Non-pigmented ciliary epithelial cell (primary cell): ENCODE measurements at regions not wholly inside any gene's neighbourhood (a gene's known extent, or its start where the extent isn't known, plus 50 kb on each side); places are given as distances from the start of the nearest gene placed in this dataset.

Source experiments
- DNase-seq: peaks from one replicate; pipeline ENCODE4 v3.0.0-alpha.2; 2010; ENCODE audit warnings: low read depth

DNA sequence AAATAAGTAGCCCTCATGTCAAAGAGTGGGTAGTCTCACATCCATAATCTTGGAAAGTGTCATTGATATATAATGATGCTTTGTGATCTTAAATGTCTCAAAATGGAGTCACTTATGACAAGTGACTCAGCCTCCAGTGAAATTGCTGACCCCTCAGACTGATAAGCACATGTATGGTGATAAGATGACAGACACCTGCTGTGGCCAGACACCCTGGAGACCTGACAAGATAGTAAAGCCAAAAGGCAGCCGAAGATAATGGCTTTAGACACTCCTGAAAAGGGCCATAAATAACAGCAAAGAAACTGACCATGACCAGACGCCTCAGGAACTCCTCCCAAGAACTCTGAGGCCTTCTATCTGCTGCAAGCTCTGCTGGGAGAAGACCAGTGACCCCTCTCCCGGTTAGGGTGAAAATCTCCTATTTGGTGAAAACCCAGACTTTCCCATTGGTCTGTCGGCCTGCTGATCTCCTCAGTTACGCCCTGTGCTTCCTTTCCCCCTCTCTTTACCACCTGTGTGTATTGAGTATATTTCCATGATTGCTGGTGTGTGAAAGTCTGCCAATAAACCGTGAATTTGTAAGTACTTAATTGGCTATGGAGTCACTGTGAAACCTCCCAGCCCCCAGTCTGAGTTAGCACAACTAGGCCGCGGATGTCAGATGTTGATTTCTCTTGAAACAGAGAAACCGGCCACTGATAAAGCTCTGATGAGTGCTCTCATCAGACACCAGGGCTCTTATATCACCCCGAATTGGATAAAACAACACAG is 226.7 kb upstream of the MYOCD start:
- DNase-seq = no peak

DNA sequence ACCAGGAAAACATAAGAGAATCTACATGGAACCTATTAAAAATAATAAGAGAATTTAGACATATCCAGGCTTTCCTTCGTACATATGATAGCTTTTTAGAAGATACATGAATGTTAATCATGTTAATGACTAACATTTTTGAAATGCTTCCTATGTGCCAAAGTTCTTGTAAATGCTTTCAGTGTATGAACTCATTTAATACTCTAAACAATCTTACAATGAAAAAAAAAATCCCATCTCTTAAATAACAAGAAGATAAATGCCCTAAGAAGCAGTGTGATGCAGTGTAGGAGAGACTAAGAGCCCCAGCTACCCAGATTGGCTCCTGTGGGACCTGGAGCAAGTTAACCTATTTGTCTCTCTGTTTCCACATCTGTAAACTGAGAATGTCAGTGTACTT is 220.4 kb upstream of the MYOCD start:
- no peak for DNase-seq

DNA sequence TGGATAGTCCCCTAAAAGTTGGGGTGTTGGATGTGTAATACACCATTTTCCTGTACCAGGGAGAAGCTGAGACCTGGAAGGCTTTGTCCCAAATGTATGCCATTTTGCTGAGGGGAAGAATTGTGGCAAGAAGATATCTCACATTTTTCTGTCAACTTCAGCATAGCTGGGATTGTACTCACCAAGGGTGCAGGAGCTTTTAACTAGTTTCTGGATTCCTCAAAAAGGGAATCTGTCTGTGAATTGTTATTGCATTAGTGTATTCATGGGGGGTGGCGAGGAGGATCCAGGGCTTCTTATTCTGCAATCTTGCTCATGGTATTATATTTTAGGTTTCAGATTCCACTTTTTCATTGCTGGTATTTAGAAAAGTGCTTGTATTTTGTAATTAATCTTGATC is 208.2 kb upstream of the MYOCD start:
- DNase-seq = no peak

DNA sequence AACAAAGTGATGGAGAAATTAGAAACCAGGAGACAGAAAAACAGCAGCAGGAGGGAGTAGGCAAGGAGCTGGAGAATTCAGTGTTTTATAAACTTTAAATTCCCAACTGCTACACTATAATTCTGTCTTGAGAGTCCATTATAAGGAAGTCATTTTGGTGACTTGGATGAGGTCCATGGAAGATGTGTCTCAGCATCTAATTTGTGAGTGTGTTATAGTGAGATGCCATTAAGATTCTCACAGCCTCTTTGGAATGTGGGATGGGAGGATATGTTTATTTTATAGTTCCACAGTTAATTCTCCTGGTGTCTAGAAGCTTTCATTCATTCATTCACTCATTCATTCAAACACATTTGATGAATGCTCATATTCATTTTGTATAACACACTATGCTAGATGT is 206.0 kb upstream of the MYOCD start:
- DNase-seq = no peak

DNA sequence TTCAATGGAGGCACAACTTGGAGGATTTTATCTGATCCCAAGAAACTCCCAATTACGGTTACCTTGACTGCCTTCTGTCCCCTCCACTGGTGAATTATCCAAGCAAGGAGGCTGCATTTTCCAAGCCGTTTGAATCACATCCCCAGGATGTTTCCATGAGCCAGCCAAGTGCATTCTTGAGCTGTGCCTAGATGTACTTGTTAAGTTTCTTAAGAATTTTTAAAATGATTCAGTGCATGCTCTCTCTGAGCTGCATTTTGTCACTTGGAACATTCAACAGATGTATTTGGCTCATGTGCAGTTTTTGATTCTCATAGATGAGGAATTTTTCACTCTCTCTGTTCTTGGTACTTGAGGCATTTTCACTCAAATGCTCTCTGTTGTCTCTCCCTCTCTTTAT is 202.6 kb upstream of the MYOCD start:
- DNase-seq = no peak

DNA sequence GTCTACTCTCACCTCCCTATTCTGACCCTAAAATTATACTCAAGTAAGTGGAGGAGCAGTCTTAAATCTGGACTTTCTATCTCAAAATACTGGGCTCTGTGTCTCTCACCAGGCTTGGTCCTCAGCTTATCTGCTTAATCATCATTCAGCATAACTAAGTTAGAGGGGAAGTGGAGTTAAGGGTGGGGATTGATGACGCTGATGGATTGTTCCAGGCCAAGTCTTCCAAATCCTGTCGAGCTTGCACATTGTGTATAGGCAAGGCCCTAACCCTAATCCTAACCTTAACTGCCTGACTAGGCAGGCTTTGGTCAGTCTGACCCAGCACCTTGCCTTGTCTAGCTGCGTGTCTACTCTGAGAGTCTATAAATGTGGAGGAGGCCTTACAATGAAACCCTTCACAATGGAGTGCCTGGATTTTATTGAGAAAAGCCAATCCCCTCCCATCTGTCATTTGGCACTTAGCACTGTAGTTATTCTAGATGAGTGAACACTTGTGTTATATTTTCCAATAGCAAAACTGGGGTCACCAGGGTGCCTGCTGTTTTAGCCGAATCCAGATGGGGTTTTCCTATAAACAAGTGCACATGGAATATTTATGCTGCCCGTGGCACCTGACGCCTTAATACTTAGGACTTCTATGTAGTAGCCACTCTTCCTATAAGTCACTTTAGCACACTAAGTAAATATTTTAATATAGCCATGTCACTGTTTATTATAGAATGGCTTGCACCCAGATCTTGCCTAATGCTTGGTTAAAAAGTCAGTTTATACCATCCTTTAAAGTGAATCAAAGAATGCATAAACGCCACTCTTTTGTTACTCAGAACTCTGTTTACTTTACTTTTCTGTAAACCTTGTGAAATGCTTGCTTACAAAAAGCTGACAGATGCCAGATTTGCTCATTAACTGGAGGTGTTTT is 193.2 kb upstream of the MYOCD start:
- DNase-seq = no peak

DNA sequence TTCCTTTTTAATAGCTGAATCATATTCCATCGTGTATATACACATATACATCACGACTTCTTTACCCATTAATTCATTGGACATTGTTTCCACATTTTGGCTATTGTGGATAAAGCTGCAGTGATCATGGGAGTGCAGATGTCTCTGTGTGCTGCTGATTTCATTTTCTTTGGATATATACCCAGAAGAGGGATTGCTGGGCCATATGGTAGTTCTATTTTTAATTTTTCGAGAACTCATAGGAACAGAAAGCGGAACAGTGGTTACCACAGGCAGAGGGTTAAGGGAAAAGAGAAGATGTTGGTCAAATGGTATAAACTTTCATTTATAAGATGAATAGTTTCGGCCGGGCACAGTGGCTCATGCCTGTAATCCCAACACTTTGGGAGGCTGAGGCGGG is 187.4 kb upstream of the MYOCD start:
- no peak for DNase-seq

DNA sequence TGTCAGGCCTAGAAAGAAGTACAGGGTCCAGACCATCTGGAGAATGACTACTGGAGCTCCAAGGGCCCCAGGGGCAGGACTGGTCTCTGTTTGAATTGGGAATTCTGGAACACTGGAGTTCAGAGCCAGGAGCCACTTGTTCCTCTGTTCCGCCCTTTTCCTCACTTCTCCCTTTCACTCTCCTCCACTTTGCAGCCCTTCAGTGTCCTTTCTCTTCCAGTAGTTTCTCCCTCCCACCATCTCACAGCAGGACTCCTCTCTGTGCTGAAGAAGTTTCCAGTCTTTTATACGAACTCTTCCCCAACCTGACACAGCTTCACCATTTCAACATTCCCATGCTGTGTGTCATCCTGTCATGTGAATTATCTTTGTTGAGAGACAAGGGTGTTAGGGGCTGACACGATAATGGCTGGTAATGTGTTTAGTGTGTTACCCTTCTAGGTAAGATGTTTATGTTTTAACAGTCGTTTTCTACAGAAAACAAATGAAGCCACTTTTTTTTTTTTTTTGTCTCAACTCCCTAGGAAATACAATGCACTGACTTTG is 180.3 kb upstream of the MYOCD start:
- DNase-seq = no peak

DNA sequence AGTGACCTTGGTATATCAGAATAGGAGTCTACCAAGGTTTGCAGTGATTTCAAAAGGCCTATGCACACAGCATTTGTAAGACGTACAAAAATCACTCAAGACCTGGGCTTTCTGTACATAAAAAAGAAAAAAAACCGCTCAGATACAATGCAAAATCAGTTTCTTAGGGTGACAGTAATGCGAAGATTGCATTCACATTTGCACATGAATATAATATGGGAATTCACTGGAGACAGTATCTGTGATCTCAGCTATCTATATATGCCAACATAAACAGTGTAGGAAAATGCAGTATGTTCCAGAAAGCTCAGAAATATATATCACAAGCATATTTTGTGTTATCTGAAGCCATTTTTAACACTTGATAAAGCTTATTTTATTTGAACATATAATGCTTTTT is 176.4 kb upstream of the MYOCD start:
- DNase-seq = no peak

DNA sequence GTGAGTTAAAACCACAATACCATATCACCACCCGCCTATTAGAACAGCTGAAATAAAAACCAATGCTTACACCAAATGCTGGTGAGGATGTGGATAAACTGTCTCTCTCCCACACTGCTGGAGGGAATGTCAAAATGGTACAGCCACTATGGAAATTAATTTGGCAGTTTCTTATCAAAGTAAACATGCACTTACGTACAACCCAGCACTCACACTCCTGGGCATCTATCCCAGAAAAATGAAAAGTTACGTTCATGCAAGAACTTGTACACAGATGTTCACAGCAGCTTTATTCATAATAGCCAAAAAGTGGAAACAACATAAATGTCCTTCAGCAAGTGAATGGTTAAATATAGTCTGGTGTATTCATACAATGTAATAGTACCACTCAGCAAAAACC is 173.2 kb upstream of the MYOCD start:
- DNase-seq = no peak

DNA sequence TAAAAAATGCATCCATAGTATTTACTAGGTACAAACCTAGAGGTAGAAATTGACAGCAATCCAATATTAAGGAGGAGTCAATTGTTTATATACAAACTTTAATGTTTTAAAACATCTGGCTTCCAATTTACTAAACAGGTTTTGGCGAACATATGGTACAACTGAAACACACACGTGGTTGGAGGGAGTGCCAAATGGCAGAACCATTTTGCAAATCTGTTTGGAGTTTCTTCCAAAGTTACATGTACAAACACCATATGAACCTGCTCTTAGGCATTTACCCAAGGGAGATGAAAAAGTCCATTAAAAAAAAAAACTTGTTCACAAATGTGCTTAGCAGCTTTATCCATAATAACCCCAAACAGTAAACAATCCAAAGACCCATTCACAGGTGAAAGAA is 159.8 kb upstream of the MYOCD start:
- DNase-seq = no peak

DNA sequence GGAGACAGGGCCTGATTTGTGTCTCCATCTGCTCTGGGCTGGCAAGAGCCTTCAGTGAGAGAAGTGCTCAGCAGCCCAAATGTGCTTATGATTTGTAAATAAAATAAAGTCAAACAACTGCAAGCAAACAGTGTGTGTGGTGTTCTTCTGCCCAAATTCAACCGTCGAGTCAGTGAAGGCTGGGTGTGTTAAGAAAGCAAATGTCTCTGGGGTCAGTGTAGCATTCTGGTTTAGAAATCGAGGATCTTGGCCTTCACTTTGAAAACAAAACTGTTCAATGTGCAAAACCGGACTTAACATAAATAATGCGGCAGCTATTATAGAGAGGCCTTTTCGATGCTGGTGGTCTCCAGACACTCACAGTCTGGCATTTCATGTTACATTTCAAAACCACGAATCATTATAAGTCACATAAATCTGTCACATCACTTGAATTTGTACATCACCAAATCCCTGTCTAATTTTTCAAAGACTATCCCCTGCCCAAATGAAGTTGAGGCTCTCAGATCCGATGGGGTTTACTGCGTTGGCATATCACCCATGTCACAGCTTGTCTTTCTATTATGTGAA is 158.6 kb upstream of the MYOCD start:
- no peak for DNase-seq

DNA sequence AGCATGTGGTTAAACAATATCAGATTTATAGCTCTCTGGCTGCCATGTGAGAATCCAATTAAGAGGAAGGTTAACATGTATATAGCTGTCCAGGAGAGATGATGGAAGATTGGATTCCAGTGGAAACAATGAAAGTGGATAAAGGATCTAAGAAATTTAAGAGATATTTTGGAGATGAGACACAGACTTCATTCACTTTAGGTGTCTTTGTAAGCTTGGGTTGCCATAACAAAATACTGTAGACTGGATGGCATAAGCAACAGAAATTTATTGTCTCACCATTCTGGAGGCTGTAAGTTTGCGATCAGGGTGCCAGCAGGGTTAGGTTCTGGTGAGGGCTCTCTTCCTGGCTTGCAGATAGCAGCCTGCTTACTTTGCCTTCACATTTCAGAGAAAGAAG is 155.9 kb upstream of the MYOCD start:
- no peak for DNase-seq

DNA sequence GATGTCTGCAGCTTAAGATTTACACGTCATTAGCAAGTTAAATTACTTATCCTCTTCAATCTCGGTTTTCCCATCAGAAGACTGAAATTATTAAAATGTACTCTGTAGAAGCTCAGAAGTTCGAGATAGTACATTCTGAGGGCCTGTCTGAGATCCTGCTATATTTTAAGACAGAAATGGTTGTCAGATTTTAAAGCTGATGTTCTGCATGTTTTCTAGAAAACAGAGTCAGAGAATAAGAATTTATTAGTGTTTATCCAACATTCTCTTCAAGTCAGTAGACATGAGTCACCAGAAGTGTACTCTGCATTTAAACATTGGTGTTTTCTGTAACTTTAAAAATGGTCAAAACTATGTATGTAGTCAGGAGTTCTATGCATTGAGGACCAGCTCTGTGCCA is 155.2 kb upstream of the MYOCD start:
- no peak for DNase-seq

DNA sequence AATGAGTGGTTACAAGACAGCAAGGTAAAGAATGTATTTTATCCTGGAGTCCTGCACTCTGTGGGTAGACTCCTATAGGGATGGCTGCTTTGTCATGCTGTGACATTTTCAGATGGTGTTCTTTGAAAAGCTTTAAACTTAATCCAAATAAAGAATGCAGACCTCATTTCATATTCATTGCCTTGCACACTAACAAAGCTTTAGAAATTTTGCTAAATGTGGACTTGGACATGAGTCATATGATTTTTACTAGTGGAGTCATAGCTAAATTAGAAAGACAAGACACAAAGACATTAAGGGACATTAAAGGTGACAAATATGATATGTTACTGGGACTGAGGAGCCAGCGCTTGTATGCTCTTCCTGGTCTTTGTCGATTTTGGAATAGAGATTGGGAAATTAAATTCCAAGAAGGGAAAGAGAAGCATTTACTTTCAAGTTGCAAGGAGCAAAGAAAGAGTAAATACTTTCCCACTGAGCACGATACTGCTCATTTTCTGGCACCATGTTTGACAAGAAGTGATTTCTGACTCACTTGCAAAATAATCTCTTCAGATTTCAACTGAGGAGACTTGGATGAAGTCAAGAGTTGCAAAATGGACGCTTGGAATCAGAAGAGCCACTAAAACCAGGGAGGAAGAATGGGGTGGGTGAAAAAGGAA is 152.9 kb upstream of the MYOCD start:
- DNase-seq = no peak

DNA sequence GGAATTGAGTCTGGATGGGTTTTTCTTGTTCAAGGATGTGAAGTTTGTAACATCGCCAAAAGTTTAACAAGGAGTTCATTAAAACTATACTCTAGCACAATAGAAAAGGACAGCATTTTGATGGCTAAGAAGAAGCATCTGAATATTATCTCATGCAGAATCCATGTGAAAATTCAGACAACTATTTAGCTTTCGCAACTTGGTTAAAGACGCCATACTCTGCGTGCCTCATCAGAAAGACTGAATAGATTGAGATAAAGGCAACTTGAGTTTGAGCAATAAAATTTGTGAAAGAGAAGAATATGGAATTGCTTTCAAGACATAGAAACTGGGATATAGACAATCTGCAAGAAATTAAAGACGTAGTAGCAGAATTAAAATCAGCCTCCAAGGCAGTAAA is 151.1 kb upstream of the MYOCD start:
- DNase-seq = no peak

DNA sequence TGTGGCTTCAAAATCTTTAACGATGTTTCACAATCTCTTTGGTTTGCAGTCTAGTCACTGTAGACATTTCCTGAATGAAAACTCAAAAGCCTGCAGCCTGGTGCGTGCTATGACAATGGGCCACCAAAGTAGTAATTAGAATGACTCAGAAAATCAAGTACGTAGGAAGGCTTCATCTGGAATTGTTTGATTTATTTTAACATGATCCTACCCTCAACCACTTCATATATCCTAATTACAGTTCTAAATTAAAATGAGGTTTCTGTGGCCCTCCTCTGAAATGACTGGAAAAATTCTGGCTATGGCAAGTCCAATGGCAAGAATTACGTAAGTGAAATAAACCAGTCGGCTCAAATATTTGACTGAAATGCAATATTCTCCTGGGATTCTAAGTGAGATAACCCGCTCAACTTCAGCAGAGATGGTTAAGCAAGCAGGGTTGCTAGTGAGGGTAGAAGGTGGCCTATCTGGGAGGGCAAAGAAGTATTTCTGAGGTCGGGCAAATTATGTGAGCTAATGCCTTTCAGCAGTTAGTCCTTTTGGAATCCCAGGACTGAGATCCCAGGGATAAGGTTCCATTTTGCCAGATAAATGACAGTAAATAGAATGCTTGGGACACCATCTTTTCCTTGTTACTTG is 145.6 kb upstream of the MYOCD start:
- no peak for DNase-seq

DNA sequence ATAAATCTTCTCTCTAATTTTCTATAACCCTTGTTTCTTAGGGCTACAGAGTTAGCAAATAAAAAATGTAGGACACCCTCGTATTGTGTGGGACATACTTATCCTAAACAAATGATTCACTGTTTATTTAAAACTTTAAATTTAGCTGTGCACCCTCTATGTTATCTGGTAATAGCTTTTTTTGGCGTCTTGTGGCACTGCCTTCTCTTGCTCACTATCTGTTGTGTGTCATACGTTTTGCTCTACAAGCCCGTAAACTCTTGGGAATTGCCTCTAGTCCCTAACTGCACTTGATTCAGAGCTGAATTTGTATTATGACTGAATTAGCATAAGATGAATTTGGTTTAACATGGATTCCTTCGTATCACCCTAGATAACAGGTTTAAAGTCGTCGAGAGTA is 144.3 kb upstream of the MYOCD start:
- no peak for DNase-seq

DNA sequence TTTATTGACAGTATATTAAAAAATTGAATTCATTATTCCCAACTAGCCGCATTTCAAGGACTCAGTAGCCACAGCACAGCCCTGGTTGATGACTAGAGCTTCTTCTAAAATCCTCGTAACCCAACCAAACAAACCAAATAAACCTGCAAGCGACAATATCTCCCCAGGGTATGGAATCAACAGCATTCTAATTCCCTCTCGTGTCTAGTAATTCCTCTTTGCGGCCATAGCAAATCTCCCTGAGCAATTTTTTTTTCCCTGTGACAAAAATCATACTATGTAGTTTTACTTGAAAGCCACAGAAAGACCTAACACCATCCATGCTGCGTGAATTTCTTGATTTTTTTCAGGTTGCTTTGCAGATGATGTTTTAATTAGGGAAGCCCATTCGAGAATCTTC is 143.4 kb upstream of the MYOCD start:
- no peak for DNase-seq

DNA sequence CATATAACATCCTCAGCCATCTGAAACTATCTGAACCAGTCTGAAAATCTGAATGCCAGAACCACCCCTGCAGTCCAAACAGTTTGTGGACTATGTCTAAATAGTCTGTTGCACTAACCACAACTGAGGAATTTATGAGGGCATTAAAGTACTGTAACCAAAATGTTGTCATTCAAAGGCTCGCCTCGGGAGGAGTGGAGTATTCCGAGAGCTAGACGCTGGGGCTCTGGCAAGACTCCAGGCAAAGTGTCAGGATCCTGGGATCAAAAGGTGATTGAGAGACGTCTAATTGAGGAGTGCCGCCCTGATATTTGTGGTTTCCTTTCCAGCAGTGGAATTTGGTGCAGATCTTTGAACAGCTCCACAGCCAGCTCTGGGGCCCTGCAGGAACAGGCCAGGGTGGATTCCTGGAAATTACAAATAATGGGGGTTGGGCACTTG is 142.9 kb upstream of the MYOCD start:
- peak; percentile 6 for DNase-seq

DNA sequence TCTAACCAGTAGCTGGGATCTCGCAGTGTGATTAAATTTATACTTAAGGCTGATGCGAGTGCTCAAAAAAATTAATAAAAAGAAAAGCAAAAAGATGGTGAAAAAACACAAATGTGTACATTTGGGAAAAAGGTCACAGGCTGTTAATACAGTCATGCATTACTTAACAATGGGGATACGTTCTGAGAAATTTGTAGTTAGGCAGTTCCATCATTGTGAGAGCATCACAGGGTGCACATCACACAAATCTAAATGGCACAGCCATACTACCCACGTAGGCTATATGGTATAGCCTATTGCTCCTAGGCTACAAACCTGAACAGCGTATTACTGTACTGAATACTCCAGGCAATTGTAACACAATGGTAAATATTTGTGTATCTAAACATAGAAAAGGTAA is 142.4 kb upstream of the MYOCD start:
- DNase-seq = no peak

DNA sequence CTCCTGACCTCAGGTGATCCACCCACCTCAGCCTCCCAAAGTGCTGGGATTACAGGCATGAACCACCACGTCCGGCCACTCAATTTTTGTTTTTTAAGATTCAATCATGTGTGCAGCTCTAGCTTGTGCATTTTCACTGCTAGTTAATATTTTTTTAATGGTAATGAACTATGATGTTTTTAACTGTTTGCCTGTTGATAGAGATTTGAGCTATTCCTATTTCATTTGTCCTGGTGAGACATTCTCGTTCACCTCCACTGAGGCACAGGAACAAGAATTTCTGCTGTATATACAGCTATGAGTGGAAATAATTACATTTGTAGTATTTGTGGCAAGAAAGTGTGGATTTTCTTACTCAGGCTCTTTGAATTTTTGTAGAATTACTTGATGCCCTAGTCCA is 137.7 kb upstream of the MYOCD start:
- DNase-seq = no peak
